SKM-1 (cell line): ENCODE measurements at regions not wholly inside any gene's neighbourhood (a gene's known extent, or its start where the extent isn't known, plus 50 kb on each side); places are given as distances from the start of the nearest gene placed in this dataset.

Experiments
- DNase-seq: peaks from one replicate; lab custom pipeline; 2025; ENCODE audit not compliant: unreplicated experiment; lab: John Stamatoyannopoulos, UW

GRCh38 chr7:16026253-16027020 lies 340.0 kb upstream of the MEOX2 start:
- DNase-seq, result no peak

DNA sequence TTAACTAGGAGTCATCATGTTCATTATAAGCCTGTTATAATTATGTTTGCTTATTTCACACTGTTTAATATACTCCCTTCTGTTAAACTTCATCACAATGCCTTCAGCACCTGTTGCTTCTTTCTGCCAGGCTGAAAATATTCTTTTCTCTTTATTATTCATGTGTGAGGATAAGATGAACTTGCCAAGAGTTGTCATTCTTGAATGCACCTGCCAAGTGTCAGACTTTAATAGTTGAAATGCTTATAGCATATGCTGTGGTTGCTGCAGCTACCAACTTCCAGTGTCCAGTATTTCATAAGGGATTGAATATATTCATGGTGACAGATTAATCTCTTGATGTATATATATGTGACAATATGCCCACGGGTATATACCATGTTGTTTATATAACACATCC lies 339.2 kb upstream of the MEOX2 start:
- DNase-seq, result no peak

DNA sequence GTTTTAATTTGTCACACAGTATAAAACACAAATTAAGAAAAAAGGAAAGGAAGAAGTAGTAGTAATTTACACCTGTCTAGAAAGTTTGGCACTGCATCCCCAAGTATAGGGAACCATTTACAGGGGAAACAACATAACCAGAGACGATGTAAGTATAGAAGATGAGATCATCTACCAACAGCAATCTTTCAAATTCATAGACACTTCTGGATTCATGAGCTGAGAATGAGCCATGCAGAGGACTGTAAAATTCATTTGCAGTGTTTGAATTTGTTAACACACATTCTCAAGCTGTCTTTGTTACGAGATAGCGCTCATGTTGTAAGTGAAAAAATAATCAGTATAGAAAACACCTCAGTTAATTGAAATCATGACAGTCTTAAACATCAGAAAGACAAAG lies 337.0 kb upstream of the MEOX2 start:
- no peak for DNase-seq

DNA sequence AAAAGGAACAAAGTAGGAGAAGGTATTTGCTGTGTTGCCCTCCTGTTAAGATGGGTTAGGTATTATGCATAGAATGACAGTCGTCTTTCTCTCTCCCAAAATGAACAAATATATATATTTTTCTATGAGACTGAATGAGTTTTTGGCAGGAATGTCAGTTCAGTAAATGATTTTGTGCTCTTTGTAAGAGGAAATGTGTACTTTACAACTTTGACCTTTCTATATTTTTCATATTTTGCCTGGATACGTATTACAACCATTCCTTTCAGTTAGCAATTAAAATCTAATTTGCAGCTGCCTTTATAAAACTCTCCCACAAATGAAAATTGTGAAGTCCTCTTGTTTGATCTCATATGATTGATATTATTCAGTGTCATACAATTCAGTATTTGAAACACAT lies 336.6 kb upstream of the MEOX2 start:
- no peak for DNase-seq

- DNase-seq, result no peak
Observed at GRCh38 chr7:16021851-16022250, 335.4 kb upstream of the MEOX2 start.

DNA sequence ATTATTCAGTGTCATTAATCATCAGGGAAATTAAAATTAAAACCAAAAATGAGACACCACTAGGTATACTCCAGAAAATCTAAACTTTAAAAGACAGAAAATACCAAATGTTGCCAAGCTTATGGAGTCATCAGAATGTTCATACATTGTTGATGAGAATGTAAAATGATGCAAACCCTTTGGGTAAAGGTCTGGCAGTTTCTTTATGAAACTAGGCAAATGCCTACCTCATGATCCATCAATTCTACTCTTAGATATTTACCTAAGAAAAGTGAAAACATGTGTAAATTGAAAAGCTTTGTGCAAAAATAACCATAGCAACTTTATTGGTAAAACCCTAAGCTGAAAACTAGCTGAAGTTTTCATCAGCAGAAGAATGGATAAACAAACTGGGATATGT lies 329.5 kb upstream of the MEOX2 start:
- no peak for DNase-seq

DNA sequence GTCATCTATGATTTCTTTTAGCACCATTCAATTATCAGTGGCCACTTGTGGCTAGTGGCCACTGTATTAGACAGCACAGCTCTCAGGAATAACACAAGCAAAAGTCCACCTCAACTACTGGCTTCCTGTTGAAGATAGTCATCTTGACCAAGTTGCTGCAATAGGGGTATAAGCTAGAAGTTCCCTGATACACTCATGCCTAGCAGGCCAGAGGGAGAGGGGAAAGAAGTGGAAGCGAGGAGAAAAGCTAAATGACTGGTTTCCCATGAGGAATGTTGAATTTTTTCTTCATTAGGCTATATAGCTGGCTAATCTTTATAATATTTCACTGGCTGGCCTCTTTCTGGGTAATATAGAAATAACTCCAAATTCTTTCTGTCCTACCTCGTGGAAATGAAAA lies 327.5 kb upstream of the MEOX2 start:
- no peak for DNase-seq

- no peak for DNase-seq
Observed at GRCh38 chr7:16007911-16008310, 321.4 kb upstream of the MEOX2 start.

- DNase-seq, result no peak
Observed at GRCh38 chr7:16004702-16005101, 318.2 kb upstream of the MEOX2 start.

GRCh38 chr7:16001477-16001876 lies 315.0 kb upstream of the MEOX2 start:
- no peak for DNase-seq

DNA sequence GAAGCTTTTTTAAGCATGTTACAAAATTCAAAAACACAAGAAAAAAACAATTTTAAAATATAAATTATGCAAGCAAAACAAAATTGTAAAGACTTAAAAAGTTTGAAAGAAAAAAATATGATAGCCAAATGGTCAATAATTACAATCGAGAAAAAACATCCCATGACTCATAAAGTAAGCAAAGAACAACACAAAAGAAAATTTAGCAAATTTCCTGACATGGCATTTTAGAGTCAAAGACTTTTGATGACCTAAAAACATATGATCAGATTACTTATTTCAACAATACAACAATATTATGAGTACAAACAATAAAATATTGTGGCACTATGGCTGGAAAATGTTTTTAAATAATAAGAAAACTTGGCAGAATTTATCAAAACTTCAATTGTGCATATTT lies 312.1 kb upstream of the MEOX2 start:
- DNase-seq, result no peak

GRCh38 chr7:15995027-15995426 lies 308.5 kb upstream of the MEOX2 start:
- no peak for DNase-seq

DNA sequence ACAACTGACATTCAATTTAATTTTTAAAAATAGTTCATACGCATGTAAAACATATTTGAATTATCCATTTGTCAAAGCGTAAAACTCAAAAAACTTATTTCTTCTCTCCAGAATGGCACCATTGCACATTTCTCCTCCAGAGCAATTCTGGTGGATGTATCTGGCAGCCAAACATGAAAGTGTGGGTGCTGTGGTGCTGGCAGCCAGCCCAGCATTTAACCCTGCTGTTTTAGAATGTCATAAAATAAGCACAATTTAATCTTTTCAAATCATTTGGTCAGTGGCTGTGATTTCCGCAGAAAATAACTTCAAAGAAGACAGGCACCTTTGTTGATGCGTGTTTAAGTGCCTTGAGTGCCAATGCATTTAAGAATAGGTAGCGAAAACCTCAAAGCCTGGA lies 302.7 kb upstream of the MEOX2 start:
- DNase-seq, result no peak

DNA sequence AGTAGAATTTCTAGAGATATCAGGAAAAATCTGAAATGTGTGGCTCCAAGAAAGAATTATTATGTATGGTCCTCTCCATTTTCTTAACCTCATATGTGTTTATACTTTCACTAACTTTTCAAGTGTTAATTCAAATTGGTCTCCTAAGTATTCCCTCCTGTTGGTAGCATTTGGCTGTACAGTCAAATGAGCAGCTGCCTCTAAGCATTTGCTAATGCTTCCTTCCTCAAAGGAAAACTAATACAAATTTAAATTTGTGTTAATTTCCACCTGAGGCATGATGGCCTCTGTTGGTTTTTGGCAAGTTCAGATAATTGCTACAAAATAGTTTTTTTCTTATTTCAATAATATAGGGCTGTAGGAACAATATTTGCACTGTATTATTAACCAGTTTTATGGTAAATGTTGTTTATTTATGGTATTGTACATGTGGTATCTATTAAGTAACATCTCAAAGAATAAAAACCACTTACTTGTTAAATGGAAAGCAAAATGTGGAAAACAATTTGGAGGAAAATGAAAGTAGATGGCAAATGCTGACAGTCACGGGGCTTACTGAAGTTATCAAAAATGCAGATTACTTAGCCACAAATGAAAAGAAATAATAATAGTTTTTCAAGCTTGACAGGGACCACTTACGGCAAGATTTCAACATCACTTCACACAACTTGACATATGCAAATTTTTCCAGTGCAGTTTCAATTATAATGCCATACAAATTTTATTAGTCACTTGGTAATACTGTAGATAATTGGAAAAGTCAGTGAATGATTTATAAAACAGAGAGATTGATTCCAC lies 299.3 kb upstream of the MEOX2 start:
- no peak for DNase-seq

DNA sequence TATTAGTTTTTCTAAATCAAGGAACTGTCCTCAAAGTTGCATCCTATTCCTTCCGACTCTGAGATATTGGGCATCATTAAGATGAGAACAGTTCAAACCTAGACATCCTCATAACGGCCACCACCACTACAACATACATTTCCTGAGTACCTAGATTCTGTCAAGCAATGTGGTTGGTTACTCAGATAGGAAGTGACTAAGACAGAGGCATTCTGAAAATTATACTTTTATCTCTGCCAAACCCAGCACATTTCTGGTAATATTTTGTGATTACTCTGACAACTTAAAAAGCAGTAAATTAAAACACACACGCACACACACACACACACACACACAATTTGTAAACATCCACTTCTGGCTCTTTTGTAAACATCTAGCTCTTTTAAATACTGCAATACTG lies 291.2 kb upstream of the MEOX2 start:
- DNase-seq, result no peak

DNA sequence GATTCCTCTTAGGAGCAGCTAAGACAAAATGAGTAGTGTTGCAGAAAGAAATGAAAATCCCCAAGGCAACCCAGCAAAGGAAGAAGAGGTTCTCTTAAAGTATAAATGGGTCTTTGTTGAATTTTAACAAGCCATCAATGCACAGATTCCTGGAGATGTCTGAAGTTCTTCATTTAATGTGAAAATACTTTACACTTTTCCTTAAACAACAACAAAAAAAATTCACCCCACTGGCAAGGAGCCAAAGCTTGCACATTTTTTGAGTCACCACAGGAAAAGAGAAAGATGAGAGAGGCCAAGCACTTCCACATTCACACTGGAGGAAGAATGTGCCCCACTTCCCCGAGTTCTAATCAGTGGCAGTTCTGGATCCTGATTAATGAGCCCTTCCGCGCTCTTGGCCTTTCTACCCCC lies 286.4 kb upstream of the MEOX2 start:
- no peak for DNase-seq

- DNase-seq, result no peak
Observed at GRCh38 chr7:15967551-15967950, 281.1 kb upstream of the MEOX2 start.

DNA sequence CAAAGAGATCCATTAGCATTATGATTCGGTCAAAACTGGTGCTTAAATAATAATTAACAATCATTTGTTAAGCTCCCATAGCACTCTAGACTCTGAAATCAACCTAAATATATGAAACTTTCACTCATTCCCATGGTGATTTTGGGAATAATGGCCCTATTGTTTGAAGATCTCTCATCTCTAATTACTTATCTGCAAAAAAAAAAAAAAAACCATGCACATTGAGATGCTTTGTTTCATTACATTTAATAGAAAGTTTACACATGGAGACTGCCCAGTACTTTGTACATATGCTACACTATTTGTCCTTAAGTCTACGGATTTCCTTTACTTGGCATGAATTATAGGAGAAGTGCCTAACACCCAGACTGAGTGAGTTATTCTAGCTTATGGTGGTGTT lies 280.6 kb upstream of the MEOX2 start:
- DNase-seq, result no peak

DNA sequence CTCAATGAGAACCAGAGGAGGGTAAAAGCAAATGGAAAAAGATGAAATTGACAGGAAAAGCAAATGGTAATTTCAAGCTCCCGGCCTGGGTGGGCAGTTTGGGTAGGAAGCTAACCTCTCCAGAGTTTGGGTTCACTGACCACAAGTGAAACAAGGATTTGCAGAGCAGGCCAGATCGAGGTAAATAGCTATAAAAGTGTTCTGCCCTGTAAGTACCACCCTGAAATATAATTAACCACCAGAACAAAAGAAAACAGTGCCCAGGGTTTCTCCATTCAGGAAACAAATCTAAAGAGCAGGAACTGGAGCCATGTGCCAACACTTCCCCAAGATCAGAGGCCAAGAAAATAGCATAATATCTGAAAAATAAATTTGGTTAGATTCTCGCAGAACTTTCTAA lies 276.7 kb upstream of the MEOX2 start:
- no peak for DNase-seq

- DNase-seq, result no peak
Observed at GRCh38 chr7:15954671-15955354, 268.3 kb upstream of the MEOX2 start.

DNA sequence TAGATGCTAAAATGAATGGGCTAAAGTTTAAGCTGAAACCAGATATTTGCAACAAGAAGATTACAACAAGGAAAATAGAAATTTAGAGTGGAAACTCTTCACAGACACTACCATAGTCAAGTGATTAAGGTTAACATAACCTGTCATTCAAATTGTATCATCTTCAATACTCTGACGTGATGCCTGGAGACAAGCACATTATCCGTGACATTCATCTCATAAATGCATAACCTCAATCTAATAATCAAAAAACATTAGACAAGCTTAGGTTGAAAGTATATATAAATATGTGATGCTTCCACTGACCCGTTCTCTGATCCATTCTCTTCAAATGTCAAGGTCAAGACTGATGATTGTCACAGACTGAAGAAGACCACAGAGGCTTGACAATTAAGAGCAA lies 263.8 kb upstream of the MEOX2 start:
- DNase-seq, result no peak

DNA sequence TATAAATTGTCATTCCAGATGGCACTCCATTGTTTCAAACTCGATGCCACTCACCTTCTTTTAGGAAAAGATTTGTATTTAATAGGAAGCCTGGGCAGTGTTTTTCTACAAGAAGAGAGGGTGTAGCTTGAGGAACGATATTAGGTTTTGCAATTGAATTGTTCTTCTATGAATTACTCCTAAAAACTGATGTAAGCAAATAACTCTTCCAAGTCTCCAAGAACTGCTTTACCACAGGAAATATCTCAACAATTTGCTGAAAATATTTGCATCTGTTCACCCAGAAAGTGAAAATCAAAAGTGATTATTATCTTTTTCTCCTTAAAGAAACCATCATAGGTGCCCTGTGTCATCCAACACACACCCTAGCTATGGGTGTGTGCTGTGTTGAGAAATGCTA lies 261.3 kb upstream of the MEOX2 start:
- DNase-seq, result no peak
